HG03060 (cell line): ENCODE measurements at regions not wholly inside any gene's neighbourhood (a gene's known extent, or its start where the extent isn't known, plus 50 kb on each side); places are given as distances from the start of the nearest gene placed in this dataset.
"Not testable (repeated sequence)": the region's sequence is repeated elsewhere in the genome, so short reads cannot be mapped to it uniquely, and the experiment has no call there.

ENCODE experiments used
- ATAC-seq: cut with Tn5 transposase; IDR thresholded peaks from one replicate; pipeline ENCODE4 v1.9.1; 2021; ENCODE audit warnings: low read depth, moderate number of reproducible peaks; ENCODE audit not compliant: unreplicated experiment

GRCh38 chrX:97995834-97996233 is 1112.1 kb downstream of the RPA4 start:
- no peak for ATAC-seq

- no peak for ATAC-seq
These were observed 1145.0 kb downstream of the RPA4 start for GRCh38 chrX:98028691-98029090.

GRCh38 chrX:98029861-98030260 is 1146.2 kb downstream of the RPA4 start:
- no peak for ATAC-seq

DNA sequence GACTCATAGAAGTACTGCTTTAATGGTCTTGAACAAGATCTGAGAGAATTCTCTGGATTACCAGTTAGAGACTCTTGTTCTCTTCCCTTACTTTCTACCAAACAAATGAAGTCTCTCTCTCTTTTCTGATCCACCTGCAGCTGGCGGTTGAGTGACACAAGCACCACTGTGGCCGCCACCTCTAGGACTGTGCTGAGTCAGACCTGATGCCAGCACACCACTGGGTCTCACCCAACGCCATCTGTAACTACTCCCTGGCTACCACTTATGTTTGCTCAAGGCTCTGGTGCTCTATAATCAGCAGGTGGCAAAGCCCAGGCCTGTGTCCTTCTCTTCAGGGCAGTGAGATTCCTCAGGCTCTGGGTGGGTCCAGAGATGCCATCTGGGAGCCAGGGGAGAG is 1173.5 kb downstream of the RPA4 start:
- ATAC-seq: no peak

GRCh38 chrX:98065151-98065550 is 1181.4 kb downstream of the RPA4 start:
- no peak for ATAC-seq

GRCh38 chrX:98067611-98068010 is 1183.9 kb downstream of the RPA4 start:
- no peak for ATAC-seq

DNA sequence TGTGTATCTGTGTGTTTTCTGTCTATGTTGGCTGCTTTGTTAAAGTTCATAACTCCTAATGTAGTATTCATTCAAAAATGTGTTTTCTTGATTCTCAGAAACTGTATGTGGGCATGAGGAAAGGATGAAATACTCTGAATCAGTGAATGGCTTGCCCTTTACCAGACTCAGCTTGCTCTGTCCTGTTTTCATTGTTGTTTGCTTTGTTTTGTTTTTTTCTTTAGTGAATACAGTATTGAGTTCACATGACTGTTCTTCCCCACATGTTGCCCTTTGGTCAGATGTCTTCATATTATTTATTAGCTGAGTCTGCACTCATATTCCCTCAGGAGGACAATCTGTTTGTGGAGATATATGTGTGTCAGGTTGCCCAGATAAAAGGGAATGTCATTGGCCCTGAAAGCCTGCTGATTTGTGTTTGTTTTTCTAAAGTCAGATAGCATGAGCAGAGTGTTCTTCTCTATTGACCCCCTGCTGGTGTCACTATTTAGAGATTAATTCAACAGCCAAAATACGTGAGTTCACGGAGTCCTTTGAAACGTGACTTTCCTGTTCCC is 1184.4 kb downstream of the RPA4 start:
- no peak for ATAC-seq

DNA sequence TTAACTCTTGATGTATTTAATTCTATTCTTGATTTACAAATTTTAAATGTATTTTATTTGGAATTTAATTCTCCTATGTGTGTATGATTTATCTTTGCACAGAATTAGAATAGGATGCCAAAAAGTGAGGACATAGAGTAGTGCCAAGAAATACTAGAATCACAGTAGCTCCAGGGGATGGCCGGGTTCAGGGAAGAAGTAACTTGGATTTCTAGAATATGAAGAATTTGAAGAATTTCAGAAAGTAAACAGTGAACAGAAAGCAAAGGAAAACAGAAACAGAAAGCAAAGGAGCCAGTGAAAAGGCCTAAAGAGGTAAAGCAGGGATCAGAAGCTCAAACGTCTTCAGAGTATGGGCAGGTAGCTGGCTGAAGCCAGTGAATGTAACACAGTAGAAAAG is 1187.6 kb downstream of the RPA4 start:
- no peak for ATAC-seq

- ATAC-seq: no peak
These were observed 1193.7 kb downstream of the RPA4 start for GRCh38 chrX:98077440-98077839.

GRCh38 chrX:98111684-98112083 is 1228.0 kb downstream of the RPA4 start:
- no peak for ATAC-seq

DNA sequence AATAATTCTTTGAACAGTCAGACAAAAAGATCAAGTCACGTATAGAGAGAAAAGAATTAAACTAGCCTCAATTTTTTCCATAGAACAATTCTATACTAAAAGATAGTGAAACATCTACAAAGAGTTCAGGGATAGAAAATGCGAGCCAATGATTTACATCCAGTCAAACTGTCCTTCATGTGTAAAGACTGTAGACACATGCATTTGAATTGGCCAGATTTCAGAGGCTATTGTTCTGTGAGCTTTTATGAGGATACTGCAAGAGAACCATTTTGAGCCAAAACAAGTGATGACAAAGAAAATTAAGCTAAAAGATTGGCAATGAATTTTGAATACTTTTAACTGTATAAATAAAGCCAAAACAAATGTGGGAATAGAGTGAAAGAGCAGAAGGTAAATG is 1230.3 kb downstream of the RPA4 start:
- ATAC-seq: no peak

- no peak for ATAC-seq
These were observed 1257.8 kb downstream of the RPA4 start for GRCh38 chrX:98141466-98141865.

DNA sequence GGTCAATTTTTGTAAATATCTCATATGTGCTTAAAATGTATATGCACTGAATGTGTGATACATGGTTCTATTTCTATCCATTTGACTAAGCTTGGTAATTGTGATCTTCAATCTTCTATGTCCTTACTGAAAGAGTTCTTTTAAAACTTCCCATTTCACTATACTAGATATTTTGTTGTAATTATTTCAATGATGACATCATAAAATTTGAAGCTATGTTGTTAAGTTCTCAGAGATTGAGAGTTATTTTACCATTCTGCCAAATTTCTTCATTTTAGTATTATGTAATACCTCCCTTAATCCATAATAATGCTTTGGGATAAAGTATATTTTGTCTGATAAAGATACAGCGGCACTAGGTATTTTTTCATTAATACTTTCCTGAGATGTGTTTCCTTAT is 1307.3 kb downstream of the RPA4 start:
- no peak for ATAC-seq

DNA sequence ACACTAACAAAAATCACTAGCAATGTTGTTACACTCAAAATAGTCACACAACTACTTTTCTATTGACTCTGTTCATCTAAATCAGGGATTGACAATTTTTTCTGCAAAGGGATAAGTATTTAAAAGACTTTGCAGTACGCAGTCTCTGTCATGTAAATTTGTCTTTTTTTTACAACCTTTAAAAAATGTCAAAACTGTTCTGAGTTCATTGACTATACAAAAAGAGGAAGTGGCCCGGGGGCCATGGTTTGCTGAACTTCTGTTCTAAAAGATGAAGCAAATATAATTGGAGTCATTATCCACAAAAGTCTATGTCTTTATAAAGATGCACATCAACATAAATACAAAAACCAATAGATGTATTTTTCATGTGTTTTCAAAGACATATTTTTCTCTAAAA is 1310.3 kb downstream of the RPA4 start:
- no peak for ATAC-seq

DNA sequence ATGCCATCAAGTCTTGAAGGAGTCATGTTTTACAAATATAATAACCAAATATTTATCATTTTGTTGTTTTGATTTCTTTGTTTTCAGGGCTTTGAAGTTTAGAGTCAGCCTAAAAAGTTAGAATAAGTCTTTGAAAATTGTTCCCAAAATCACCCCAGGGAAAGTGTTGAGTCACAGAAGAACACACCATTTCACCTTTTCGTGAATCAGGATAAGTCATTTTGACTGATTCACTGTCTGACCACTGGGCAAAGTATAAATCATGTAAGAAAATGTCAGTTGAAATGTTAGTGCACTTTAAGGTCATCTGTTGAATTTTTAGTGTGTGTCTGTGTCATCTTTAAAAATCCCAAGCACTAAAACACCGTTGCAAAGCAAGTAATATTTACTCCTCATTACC is 1320.1 kb downstream of the RPA4 start:
- ATAC-seq: no peak

GRCh38 chrX:98207947-98208346 is 1324.2 kb downstream of the RPA4 start:
- ATAC-seq: no peak

DNA sequence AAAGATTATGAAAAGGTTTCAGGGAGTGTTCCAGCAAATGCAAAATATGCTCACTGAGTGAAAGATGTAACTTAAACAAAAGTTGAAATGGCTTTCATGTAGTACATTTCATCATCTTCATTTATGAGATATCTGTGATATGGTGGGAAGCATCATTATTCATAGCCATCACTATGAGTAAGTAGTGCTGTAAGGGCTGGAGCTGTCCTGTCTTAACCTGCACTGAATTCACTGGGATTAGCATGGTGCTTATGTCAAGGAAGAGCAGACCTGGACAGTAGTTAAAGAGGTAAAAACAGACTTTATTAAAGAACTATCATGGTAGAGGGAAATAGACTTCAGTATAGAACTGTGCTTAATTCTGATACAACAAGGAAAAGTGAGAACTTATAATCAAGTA is 1347.3 kb downstream of the RPA4 start:
- no peak for ATAC-seq

DNA sequence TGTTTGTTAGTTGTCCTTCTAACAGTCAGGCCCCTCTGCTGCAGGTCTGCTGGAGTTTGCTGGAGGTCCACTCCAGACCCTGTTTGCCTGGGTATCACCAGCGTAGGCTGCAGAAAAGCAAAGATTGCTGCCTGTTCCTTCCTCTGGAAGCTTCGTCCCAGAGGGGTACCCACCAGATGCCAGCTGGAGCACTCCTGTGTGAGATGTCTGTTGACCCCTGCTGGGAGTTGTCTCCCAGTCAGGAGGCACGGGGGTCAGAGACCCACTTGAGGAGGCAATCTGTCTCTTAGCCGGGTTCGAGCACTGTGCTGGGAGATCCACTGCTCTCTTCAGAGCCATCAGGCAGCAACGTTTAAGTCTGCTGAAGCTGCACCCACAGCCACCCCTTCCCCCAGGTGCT is 1356.4 kb downstream of the RPA4 start:
- ATAC-seq: not testable (repeated sequence)

DNA sequence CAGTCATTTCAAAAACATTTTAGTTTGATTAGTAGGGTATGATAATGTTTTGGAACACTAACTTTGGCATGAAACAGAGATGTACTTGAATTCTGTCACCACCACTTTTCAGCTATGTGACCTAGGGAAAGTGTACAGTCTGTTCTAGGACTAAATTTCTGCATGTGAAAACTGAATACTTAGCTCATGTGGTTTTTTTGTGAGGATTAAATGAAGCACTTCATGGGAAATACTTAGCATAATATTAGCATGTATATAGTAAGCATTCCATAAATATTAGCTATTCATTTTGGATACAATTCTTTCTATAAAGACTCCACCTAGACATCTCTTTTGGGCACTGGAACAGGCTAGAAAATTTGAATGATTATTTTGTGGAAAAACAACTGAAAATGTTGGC is 1379.4 kb downstream of the RPA4 start:
- ATAC-seq: no peak

DNA sequence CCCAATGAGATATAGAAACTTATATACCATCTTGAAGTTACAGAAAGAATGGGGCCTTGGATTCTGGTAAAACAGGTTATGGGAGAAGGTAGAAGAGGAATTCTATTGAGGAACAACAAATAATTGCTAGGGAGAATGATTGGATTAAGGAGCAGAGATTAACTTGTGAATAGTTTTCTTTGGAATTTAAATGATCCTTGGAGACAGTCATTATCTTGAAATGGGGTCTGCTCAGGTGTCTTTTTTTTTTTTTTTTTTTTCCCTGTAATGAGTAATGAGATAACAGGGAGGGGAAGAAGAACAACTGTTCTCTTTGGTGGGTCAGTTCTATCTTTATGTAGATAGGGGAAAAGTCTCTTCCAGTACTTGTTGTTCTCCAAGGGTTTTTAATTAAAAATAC is 1406.0 kb downstream of the RPA4 start:
- ATAC-seq: no peak

DNA sequence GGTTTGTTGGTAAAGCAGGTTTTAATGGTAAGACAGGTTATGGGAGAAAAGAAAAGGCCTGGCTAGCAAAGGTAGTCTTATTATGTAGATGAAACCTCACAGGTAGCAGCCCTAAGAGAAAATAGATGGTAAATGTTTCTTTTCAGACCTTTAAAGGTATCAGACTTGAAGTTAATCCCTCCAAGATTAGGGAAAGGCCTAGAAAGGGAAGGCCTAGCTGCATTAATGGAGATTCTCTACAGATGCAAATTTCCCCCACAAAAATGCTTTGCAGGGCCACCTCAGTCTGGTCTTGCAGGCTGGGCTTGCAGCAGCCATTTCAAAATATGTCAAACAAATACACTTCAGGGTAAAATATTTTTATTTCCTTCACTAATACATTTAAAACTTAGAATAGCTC is 1410.6 kb downstream of the RPA4 start:
- no peak for ATAC-seq

DNA sequence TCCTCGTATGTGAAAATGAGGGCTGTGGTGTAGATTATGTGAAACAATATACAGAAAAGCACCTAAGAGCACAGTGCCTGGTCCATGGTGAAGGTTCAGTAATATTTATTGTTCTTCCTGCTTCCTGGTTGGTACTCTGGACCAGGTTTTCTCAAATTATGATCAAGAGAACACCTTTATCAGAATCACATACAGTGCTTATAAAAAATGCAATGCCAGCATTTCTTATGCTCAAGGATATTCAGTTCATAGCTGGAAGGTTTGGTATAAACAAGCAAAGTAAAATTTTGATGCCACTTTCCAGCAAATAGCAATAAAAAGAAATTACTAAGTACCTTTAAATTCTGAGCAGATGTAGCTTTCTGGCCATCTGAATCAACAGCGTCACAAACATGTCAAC is 1412.4 kb downstream of the RPA4 start:
- no peak for ATAC-seq

- ATAC-seq: no peak
These were observed 1416.1 kb downstream of the RPA4 start for GRCh38 chrX:98299785-98300184.
